Testis (tissue), 2 donors: ENCODE measurements at regions not wholly inside any gene's neighbourhood (a gene's known extent, or its start where the extent isn't known, plus 50 kb on each side); places are given as distances from the start of the nearest gene placed in this dataset.

ENCODE experiments used
- DNase-seq: peaks from one replicate; pipeline ENCODE4 v3.0.0-alpha.2; 2019
- H3K27ac ChIP-seq, 2 donors: fragments of 200-600 bp; sonication (generic); one replicate each; pipeline ENCODE4 v1.5.1; 2019
- H3K27me3 ChIP-seq: fragments of 200-600 bp; sonication (generic); one replicate; pipeline ENCODE4 v1.5.1; 2019
- H3K36me3 ChIP-seq: fragments of 200-600 bp; sonication (generic); one replicate; pipeline ENCODE4 v1.5.1; 2017; ENCODE audit warnings: low read depth; ENCODE audit errors: missing control alignments
- H3K4me1 ChIP-seq: fragments of 200-600 bp; sonication (generic); one replicate; pipeline ENCODE4 v1.5.1; 2019
- H3K4me3 ChIP-seq, 2 donors: fragments of 200-600 bp; sonication (generic); one replicate each; pipeline ENCODE4 v1.5.1; 2017 to 2019
- H3K9me3 ChIP-seq: fragments of 200-600 bp; sonication (generic); one replicate; pipeline ENCODE4 v1.5.1; 2017
- POLR2A ChIP-seq: fragments of 450-650 bp; IDR thresholded peaks from one replicate; pipeline ENCODE4 v1.6.1; 2017; ENCODE audit warnings: antibody characterized with exemption, mild to moderate bottlenecking, moderate library complexity
- WGBS, 2 donors: methylation state at CpG; one replicate each; pipeline ENCODE4 v1.1.5; 2018; 5-methylcytosine and 5-hydroxymethylcytosine counted together
- intact Hi-C: fragments of 100-400 bp; cut with DNase I; formaldehyde crosslinking; loops from one replicate; pipeline ENCODE4 v1.15.1; 2023; ENCODE audit warnings: low total_unique reads
- TF ChIP-seq, protein P1 (sequence below), 3 experiments: fragments of 450-650 bp in 2 of 3; fragments of 200-600 bp in 1 of 3; sonication (generic) in 1 of 3; IDR thresholded peaks; one replicate each; pipeline ENCODE4 v1.5.1; 2016 to 2019; ENCODE audit warnings: antibody characterized with exemption in 3 of 3, mild to moderate bottlenecking in 2 of 3, moderate library complexity in 1 of 3

DNA sequence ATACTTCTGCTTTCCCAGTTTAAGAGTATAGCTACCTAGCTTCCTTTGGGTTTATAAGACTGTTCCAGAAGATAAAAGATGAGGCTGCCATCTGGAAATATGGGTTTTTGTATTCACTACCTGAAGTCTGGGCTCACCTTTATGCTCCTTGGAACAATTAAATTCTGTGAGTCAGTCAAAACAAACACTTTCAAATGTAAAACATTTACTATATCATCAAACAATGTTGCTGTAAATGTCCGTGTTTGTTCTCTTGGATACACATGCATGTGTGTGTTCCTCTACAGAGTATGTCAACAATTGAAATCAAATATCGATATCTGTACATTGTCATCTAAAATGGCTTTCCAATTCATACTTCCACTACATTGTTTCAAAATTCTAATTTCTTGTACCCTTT, 525.6 kb downstream of the MDFIC start:
- Histone ChIP-seq H3K27ac (no peak overlapping the region), H3K4me3 (no peak overlapping the region), H3K27me3 (no peaks in the 10 kb centered on the region), H3K4me1 (no peaks in the 10 kb centered on the region), H3K9me3 (no peaks in the 10 kb centered on the region), H3K36me3 (no peaks in the 10 kb centered on the region)
- TF ChIP-seq, protein P1, sequence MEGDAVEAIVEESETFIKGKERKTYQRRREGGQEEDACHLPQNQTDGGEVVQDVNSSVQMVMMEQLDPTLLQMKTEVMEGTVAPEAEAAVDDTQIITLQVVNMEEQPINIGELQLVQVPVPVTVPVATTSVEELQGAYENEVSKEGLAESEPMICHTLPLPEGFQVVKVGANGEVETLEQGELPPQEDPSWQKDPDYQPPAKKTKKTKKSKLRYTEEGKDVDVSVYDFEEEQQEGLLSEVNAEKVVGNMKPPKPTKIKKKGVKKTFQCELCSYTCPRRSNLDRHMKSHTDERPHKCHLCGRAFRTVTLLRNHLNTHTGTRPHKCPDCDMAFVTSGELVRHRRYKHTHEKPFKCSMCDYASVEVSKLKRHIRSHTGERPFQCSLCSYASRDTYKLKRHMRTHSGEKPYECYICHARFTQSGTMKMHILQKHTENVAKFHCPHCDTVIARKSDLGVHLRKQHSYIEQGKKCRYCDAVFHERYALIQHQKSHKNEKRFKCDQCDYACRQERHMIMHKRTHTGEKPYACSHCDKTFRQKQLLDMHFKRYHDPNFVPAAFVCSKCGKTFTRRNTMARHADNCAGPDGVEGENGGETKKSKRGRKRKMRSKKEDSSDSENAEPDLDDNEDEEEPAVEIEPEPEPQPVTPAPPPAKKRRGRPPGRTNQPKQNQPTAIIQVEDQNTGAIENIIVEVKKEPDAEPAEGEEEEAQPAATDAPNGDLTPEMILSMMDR (IDR thresholded peaks at IDR 0.05): no peak
- TF ChIP-seq POLR2A: no peak
- intact Hi-C loops: no loop called here
- no peak for DNase-seq
- WGBS, 2 donors: 56 to 75% methylated on average over 2 of the region's 2 CpGs

DNA sequence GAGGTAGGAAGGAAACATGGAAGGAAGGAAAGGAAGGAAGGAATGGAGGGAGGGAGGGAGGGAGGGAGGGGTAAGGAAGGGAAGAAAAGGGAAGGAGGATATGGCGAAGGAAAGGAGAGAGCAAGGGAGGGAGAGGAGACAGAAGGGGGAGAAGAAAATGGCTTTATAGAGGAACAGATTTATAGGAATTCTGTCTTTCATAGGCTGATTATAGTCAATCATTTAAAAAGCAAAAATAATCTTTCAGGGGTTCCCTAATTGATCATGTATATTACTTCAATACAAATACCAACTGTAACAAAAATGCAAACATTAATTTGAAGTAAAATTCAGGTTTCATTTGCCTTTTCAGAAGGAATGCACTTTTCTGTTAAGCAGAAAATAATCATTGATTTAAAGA, 519.1 kb downstream of the MDFIC start:
- Histone ChIP-seq H3K27me3 (no peaks in the 10 kb centered on the region), H3K9me3 (no peaks in the 10 kb centered on the region), H3K4me3 (no peak overlapping the region), H3K27ac (no peak overlapping the region), H3K4me1 (no peaks in the 10 kb centered on the region), H3K36me3 (no peaks in the 10 kb centered on the region)
- DNase-seq: no peak
- WGBS, 2 donors: 86% methylated on average over 1 of the region's 1 CpG
- intact Hi-C loops: no loop called here
- no peak for TF ChIP-seq POLR2A
- TF ChIP-seq, protein P1 (IDR thresholded peaks at IDR 0.05): no peak

DNA sequence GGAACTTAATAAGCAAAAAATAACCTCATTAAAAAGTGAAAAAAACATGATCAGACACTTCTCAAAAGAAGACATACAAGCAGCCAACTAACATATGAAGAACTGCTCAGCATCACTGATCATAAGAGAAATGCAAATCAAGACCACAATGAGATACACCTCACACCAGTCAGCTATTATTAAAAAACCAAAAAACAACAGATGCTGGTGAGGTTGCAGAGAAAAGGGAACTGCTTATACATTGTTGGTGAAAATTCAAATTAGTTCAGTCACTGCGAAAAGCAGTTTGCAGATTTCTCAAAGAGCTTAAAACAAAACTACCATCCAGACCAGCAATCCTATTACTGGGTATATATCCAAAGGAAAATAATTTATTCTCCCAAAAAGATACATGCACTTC, 513.3 kb downstream of the MDFIC start:
- Histone ChIP-seq H3K4me1 (no peaks in the 10 kb centered on the region), H3K27ac (no peak overlapping the region), H3K27me3 (no peaks in the 10 kb centered on the region), H3K4me3 (no peak overlapping the region), H3K36me3 (no peaks in the 10 kb centered on the region), H3K9me3 (no peaks in the 10 kb centered on the region)
- no peak for DNase-seq
- WGBS, 2 donors: 91 to 95% methylated on average over 1 of the region's 1 CpG
- no peak for TF ChIP-seq POLR2A
- TF ChIP-seq, protein P1 (IDR thresholded peaks at IDR 0.05): no peak
- intact Hi-C loops: no loop called here

DNA sequence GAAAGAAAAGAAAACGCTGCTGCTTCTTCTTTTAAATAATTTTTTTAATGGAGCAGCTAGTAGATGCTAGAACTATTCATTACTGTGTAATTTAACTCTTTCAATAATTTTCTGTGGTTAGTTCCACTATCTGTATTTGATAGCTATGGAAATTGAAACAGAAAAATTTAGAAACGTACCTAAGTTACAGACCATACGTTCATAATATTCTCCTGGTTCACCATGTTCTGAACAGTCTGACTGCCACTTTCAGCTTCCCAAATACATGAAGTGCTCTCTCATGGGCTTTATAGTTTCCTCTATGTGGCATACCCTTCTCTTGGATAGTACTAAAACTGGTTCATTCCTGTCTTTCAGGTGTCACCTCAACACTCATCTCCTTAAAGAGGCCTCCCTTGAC, 508.0 kb downstream of the MDFIC start:
- DNase-seq: no peak
- intact Hi-C loops: no loop called here
- Histone ChIP-seq H3K4me3 (no peak overlapping the region), H3K36me3 (no peaks in the 10 kb centered on the region), H3K27me3 (no peaks in the 10 kb centered on the region), H3K9me3 (no peaks in the 10 kb centered on the region), H3K27ac (no peak overlapping the region), H3K4me1 (no peaks in the 10 kb centered on the region)
- WGBS, 2 donors: 88 to 91% methylated on average over 3 of the region's 3 CpGs
- TF ChIP-seq, protein P1 (IDR thresholded peaks at IDR 0.05): no peak
- TF ChIP-seq POLR2A: no peak

DNA sequence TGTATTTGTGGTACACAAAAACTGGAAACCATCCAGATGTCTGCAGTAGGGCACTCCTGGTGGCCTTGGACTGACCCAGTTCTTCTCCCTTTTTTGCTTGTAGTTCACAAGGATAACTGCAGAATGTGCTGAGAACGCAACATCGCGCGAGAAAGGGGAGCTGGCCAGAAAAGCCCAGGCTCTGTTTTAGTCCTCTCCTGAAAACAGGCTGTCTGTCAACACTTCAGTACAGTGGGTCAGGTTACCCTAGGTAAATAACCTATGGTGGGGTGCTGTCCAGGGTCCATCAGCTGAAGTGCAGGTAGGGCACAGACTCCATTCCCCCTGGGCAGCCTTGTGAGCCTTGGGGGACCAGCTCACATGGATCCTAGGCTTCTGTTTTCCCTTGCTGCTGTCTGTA, 495.8 kb downstream of the MDFIC start:
- WGBS, 2 donors: 58 to 74% methylated on average over 4 of the region's 4 CpGs
- intact Hi-C loops: no loop called here

More for the DNA sequence above, 495.8 kb downstream of the MDFIC start:
- Histone ChIP-seq H3K4me3 (no peak overlapping the region), H3K9me3 (no peaks in the 10 kb centered on the region), H3K4me1 (no peaks in the 10 kb centered on the region), H3K27ac (no peak overlapping the region), H3K36me3 (no peaks in the 10 kb centered on the region), H3K27me3 (no peaks in the 10 kb centered on the region)
- no peak for DNase-seq
- TF ChIP-seq POLR2A: no peak
- TF ChIP-seq, protein P1 (IDR thresholded peaks at IDR 0.05): no peak
